Tongue (tissue), 1 donor: ENCODE measurements at regions not wholly inside any gene's neighbourhood (a gene's known extent, or its start where the extent isn't known, plus 50 kb on each side); places are given as distances from the start of the nearest gene placed in this dataset.
A peak's percentile ranks its signal among the peaks of the same experiment; 100 is the strongest.

Experiments
- DNase-seq: peaks from one replicate; pipeline ENCODE4 v3.0.0-alpha.2; 2015

- no peak for DNase-seq
These were observed 158.9 kb downstream of the PPP1R2C start for GRCh38 chrX:42619068-42619467.

DNA sequence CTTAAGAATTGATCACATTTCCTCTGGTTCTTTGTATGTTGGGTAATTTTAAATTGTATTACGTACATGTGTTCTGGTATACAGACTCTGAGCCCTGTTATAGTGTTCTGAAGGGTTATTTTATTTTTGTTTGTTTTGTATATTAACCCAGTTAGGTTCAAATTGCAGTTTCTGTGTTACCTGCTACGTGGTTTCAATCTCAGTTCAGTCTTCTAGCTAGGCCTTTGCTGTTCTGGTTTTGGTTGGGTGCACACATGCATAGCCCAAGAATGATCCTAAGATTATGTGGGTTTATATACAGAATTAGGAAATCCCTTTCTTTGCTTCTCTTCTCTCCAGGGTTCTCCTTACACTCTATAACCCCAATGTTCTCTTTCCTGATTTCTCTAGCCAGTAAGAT lies 161.0 kb downstream of the PPP1R2C start:
- DNase-seq, result no peak

DNA sequence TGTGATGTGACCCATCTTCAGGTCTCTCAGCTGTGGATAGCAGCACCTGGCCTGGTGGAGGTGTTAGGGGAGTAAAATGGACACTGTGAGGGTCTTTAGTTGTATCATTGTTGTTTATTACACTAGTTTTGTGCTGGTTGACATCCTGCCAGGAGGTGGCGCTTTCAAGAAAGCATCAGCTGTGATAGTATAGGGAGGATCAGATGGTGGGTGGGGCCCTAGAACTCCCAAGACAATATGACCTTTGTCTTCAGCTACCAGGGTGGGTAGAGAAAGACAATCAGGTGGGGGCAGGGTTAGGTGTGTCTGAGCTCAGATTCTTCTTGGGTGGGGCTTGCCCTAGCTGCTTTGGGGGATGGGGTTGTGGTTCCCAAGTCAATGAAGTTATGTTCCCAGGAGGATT lies 162.8 kb downstream of the PPP1R2C start:
- DNase-seq, result no peak

- DNase-seq, result no peak
These were observed 171.4 kb downstream of the PPP1R2C start for GRCh38 chrX:42606591-42606990.

DNA sequence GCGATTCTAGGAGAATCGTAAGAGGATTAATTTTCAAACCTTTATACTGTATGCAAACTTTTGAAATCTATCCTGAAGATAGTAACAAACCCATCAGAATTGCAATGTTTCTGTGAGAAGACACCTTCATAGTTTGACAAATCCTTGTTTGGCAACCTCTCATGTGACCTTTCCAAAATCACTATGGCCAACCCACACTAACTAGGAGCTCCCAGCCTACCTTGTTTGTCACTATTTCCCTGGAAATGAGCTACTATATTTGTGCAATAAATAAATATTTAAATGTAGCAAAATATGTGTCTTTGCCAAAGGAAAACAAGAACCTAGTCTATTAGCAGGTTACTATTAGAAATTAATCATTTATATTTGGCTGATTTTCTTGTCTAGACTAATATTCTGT lies 173.7 kb downstream of the PPP1R2C start:
- DNase-seq, result no peak

- no peak for DNase-seq
These were observed 174.9 kb downstream of the PPP1R2C start for GRCh38 chrX:42603016-42603415.

- DNase-seq, result no peak
These were observed 175.4 kb downstream of the PPP1R2C start for GRCh38 chrX:42602566-42602965.

GRCh38 chrX:42602136-42602535 lies 175.8 kb downstream of the PPP1R2C start:
- no peak for DNase-seq

- peak; percentile 0 for DNase-seq
These were observed 180.5 kb downstream of the PPP1R2C start for GRCh38 chrX:42597481-42597880.

DNA sequence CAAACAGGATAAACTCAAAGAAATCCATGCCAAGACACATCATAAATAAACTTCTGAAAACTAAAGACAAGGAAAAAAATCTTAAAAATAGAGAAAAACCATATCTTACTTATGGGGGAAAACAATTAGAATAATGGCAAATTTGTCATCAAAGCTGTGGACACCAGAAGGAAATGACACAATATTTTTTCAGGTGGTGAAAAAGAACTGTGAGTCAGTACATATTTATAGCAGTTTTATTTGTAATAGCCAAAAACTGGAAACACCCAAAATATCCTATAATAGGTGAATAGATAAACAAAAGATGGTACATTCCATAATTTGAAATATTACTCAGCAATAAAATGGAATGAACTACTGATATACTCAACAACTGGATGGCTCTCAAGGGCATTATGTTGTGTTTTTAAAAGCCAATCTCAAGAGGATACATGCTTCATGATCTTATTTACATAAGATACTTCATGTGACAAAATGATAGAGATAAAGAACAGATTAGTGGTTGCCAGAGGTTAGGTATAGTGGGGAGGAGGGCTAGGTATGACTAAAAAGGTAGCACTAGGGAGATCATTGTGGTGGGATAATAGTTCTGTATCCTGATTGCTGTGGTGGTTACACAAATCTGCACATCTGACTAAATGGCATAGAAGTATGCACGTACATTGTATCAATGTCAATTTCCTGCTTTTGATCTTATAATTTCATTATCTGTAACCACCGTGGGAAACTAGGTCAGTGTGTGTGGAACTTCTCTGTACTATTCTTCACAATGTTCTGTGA lies 191.9 kb downstream of the PPP1R2C start:
- DNase-seq, result no peak

DNA sequence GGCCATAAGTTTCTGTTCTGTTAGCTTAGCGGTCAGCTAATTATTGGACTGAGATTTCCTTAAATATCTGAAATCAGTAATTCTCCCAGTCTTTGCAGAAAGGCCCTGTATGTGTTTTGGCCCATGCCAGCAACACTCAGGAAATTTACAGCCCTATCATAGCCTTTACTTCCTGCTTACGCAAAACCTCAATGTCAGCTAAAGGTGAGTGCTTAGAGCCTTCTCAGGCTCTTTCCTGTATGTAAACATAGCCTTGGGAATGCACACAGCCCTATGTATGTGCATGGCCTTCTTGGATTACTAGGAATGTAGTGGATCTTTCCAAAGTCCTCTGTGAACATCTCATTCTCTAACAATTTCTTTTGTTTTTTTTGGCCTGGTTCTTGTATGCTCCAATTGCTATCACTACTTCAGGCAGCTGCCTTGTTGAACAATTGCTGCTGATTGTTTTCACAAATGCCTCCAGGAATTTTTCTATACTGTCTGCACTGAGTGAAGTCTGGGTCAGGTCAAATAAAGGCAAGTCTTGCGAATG lies 200.0 kb downstream of the PPP1R2C start:
- no peak for DNase-seq

- DNase-seq, result no peak
These were observed 210.7 kb downstream of the PPP1R2C start for GRCh38 chrX:42567268-42567667.

GRCh38 chrX:42565739-42566138 lies 212.2 kb downstream of the PPP1R2C start:
- DNase-seq, result no peak

DNA sequence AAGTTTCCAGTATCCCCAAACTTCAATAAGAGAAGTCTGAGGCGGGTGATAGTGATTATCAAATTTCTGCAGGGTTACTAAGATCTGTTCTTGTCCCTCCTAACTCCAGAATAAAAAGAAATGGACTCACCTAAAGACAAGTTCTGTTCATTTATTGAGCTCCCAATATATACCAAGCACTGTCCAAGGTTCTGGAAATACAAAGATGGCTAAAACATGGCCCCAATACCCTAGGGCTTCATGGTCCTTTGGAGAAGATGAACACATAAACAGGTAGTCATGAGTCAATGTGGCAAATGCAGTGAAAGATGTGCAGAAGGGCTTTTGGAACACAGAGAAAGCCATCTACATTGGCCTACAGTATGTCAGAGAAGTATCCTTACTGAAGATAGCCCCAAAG lies 231.2 kb downstream of the PPP1R2C start:
- no peak for DNase-seq

DNA sequence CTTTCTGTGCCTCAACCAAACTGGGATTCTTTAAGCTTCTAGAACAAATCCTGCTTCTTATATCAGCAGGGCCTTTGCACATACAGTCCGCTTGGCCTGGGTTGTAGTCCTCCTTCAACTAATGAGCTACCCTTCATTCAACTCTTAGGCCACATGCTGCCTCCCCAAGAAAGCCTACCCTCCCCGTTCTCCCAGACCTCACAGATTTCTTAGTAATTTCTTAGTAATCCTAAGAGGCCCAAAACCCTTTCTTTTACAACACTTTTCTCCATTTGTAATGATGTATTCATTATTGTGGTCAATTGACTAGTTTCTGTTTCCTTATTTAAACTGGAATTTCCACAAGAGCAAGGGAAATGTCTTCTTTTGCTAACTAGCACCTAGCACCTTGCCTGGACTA lies 233.1 kb downstream of the PPP1R2C start:
- no peak for DNase-seq

DNA sequence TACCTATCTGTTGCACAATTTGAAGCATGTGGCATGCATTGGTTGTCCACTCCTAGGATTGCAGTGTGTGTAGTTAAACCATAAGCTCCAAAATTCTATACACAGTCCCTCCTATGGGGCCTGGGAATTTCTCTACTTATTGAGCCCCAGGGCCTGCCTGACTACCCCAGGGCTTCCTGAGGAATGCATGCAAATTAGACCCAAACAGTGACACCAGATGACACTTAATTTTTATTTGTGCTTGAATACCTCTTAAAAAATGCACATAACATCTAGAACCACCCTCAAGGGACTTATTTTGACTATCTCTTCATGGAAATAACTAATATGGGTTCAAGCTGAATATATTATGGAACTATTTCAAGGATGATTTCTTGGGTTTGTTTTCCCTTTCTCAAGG lies 236.4 kb downstream of the PPP1R2C start:
- no peak for DNase-seq

- DNase-seq, result no peak
These were observed 237.8 kb downstream of the PPP1R2C start for GRCh38 chrX:42540146-42540545.

GRCh38 chrX:42538405-42538804 lies 239.6 kb downstream of the PPP1R2C start:
- DNase-seq, result no peak

DNA sequence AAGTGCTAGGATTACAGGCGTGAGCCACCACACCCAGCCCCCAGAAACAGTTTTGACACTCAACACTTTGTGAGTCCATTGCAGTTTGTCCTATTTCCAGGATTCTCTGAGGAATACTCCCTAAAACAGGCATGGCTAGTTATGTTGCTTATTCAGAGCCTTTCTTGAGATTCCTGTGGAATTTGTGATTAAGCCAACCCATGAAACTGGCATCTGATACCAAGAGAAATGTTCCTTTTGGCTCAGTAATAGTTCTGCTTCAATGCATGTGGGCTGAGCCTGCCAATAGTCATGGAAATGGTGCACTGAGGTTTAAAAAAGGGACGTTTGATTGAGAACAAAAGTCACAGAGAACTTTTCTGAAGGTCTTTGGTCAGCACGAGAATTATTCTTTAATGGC lies 241.7 kb downstream of the PPP1R2C start:
- no peak for DNase-seq

DNA sequence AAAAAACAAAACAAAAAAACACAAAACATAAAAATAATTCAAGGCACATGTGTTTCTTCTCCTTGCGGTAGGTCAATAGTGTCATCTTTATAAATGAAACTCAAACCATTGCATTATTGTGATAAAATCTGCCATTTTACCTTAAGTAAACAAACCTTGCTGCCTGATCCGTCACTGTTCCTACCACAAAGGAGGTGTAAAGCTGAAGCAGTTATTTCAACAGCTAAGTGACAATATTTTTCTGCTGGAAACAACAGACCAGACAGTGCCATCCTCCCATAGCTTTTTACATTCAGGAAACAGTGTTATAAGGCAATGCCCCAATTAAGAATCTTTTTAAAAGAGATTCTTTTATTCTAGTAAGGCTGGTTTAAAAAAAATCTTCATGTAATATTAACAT lies 242.7 kb downstream of the PPP1R2C start:
- DNase-seq, result no peak

DNA sequence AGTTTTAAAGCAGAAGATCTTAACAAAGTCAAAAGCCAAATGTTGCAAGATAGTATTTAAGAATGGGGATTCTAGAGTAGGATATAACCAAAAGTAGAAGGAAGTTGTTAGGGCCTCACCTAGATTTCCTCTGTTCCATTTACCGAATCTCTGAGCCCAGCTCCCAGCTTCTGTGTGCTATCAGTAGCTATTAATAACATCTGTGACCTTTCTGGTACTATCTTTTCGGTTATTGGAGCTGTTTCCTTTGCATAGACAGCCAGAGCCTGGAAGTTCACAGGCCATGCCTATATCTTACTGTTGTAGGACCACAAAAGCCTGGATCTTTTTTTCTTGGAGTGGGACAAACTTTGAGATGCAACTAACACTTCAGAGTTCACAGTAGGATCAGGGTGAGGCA lies 244.2 kb downstream of the PPP1R2C start:
- DNase-seq, result no peak

GRCh38 chrX:42531441-42531840 lies 246.5 kb downstream of the PPP1R2C start:
- DNase-seq, result no peak

DNA sequence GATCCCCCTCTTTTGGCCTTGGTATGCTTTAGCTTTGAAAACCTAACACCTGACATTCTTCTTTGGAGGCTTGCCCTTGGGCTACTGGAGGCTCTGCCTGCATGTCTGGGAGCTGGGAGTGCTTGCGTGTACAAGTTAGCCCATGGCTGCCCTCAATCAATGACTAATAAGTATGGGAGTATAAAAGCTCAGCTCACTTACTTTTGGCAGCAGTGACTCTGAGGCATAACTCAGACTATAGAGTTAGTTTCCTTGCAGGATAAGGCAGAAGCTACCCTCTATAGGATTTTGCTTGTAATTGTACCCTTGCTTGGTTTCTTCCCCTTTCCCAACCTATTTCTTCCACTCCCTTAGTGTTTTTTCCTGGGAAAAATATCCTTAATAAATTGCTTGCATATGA lies 247.9 kb downstream of the PPP1R2C start:
- DNase-seq, result peak; percentile 4

DNA sequence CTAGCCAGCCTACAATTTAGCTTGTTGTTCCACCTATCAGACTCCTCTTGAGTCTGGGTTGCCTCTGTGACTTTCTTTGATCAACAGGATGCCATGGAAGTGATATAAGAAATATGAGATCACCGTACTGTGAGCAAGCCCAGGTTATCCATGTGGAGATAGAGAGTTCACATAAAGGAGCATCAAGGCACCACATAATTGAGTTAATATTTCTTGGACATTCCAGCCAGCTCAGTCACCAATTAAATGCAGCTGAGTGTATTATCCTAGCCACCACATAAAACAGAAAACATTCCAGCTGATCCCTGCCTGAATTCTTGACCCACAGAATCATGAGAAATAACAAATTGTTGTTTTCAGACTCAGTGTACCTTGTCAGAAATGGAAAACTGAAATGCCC lies 253.6 kb downstream of the PPP1R2C start:
- DNase-seq, result no peak
